ENCODE measurements at regions not wholly inside any gene's neighbourhood (a gene's known extent, or its start where the extent isn't known, plus 50 kb on each side); places are given as distances from the start of the nearest gene placed in this dataset.
A peak's percentile ranks its signal among the peaks of the same experiment; 100 is the strongest.

DNA sequence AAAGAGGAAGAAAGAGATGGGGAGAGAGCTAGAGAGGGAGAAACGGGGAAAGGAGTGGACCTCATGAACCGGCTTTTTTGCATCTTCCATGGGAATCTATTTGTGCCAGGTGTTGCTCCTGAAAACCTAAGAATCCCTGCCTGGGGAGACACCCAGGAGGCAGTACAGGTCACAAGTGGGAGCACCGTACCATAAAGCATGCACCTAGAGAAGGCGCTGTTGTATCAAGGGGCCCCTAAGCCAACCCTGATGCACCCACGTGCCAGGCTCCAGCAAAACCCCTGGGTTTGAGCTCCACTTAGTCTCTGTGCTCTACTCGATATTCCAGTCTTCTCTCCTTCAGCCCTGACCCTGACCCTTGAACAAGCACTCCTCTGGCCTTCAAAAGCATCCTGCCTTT is 233.6 kb downstream of the RRAGC start:
- TF ChIP-seq, protein P1, sequence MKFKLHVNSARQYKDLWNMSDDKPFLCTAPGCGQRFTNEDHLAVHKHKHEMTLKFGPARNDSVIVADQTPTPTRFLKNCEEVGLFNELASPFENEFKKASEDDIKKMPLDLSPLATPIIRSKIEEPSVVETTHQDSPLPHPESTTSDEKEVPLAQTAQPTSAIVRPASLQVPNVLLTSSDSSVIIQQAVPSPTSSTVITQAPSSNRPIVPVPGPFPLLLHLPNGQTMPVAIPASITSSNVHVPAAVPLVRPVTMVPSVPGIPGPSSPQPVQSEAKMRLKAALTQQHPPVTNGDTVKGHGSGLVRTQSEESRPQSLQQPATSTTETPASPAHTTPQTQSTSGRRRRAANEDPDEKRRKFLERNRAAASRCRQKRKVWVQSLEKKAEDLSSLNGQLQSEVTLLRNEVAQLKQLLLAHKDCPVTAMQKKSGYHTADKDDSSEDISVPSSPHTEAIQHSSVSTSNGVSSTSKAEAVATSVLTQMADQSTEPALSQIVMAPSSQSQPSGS (CRISPR knock-in tag; IDR thresholded peaks at IDR 0.05): no peak
- TF ChIP-seq CHD2 (IDR thresholded peaks at IDR 0.05; ENCODE audit: low read depth, low read length) (no peak), EGR1 (conservative IDR thresholded peaks at IDR 0.05) (no peak), CEBPG (CRISPR knock-in tag; IDR thresholded peaks at IDR 0.05) (no peak), CEBPG (tag; conservative IDR thresholded peaks at IDR 0.05 in 1 of 2, IDR thresholded peaks at IDR 0.05 in 1 of 2) (no peak), ZNF766 (CRISPR knock-in tag; conservative IDR thresholded peaks at IDR 0.05) (no peak)
- TF ChIP-seq, protein P2, sequence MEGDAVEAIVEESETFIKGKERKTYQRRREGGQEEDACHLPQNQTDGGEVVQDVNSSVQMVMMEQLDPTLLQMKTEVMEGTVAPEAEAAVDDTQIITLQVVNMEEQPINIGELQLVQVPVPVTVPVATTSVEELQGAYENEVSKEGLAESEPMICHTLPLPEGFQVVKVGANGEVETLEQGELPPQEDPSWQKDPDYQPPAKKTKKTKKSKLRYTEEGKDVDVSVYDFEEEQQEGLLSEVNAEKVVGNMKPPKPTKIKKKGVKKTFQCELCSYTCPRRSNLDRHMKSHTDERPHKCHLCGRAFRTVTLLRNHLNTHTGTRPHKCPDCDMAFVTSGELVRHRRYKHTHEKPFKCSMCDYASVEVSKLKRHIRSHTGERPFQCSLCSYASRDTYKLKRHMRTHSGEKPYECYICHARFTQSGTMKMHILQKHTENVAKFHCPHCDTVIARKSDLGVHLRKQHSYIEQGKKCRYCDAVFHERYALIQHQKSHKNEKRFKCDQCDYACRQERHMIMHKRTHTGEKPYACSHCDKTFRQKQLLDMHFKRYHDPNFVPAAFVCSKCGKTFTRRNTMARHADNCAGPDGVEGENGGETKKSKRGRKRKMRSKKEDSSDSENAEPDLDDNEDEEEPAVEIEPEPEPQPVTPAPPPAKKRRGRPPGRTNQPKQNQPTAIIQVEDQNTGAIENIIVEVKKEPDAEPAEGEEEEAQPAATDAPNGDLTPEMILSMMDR (IDR thresholded peaks at IDR 0.05 in 2 of 3, conservative IDR thresholded peaks at IDR 0.05 in 1 of 3; ENCODE audit: insufficient read depth in 2 of 3, low read depth in 1 of 3, low read length in 3 of 3): peak in 1 of 3 experiments; percentile 58; a peak in 2 of 6 replicates
- TF ChIP-seq, protein P3, sequence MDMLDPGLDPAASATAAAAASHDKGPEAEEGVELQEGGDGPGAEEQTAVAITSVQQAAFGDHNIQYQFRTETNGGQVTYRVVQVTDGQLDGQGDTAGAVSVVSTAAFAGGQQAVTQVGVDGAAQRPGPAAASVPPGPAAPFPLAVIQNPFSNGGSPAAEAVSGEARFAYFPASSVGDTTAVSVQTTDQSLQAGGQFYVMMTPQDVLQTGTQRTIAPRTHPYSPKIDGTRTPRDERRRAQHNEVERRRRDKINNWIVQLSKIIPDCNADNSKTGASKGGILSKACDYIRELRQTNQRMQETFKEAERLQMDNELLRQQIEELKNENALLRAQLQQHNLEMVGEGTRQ (CRISPR knock-in tag; IDR thresholded peaks at IDR 0.05): no peak
- TF ChIP-seq, protein P4, sequence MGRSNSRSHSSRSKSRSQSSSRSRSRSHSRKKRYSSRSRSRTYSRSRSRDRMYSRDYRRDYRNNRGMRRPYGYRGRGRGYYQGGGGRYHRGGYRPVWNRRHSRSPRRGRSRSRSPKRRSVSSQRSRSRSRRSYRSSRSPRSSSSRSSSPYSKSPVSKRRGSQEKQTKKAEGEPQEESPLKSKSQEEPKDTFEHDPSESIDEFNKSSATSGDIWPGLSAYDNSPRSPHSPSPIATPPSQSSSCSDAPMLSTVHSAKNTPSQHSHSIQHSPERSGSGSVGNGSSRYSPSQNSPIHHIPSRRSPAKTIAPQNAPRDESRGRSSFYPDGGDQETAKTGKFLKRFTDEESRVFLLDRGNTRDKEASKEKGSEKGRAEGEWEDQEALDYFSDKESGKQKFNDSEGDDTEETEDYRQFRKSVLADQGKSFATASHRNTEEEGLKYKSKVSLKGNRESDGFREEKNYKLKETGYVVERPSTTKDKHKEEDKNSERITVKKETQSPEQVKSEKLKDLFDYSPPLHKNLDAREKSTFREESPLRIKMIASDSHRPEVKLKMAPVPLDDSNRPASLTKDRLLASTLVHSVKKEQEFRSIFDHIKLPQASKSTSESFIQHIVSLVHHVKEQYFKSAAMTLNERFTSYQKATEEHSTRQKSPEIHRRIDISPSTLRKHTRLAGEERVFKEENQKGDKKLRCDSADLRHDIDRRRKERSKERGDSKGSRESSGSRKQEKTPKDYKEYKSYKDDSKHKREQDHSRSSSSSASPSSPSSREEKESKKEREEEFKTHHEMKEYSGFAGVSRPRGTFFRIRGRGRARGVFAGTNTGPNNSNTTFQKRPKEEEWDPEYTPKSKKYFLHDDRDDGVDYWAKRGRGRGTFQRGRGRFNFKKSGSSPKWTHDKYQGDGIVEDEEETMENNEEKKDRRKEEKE (IDR thresholded peaks at IDR 0.05; ENCODE audit: borderline replicate concordance in 1 of 2, control insufficient read depth in 1 of 2, low read depth in 2 of 2, low read length in 1 of 2): no peak

Measured in K562 (cell line).